NCI-H128 (cell line): ENCODE measurements at regions not wholly inside any gene's neighbourhood (a gene's known extent, or its start where the extent isn't known, plus 50 kb on each side); places are given as distances from the start of the nearest gene placed in this dataset.

Source experiments
- DNase-seq: peaks from one replicate; lab custom pipeline; 2025; ENCODE audit not compliant: unreplicated experiment; lab: John Stamatoyannopoulos, UW

GRCh38 chr11:114758627-114759026, 80.3 kb downstream of the NXPE2 start:
- DNase-seq: no peak

- no peak for DNase-seq
Measured at GRCh38 chr11:114762408-114762807, 84.1 kb downstream of the NXPE2 start.

GRCh38 chr11:114764563-114764962, 86.2 kb downstream of the NXPE2 start:
- no peak for DNase-seq

- no peak for DNase-seq
Measured at GRCh38 chr11:114771172-114771571, 92.8 kb downstream of the NXPE2 start.

GRCh38 chr11:114773541-114774338, 95.4 kb downstream of the NXPE2 start:
- no peak for DNase-seq

GRCh38 chr11:114774599-114775361, 96.5 kb downstream of the NXPE2 start:
- DNase-seq: peak; percentile 88

DNA sequence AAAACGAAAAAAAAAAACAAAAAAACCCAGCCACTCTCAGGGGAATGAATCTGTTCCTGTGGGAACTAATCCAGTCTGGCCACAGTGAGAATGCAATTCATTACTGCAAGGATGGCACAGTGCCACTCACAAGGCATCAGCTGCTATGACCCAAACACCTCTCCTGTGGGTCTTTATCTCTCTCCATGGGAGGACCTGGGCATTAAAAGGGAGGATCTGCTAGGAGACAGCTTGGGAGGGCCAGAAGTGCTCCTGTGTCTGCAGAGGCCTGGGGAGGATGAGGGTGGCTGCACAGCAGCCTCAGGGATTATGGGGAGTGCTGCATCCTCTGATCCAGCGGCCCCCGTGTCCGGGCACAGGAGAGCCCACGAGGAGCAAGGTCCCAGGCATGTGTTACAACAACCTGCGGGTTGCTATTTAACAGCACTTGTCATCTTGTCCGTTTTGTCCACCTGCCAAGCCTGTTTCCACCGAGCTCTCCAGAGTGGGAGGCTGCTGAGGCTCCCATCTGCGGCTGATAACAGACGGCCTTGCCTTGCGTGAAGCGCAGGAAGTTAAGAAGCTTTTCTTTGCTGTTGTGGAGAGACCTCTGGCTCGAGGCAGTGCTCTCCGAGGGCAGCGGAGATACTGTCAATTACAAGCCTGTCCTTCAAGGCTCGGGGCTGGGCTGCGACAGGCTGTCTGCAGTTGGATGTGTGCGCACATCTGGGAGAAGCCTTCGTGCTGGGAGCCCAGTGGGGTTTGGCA, 97.7 kb downstream of the NXPE2 start:
- DNase-seq: no peak

- DNase-seq: no peak
Measured at GRCh38 chr11:114776956-114777355, 98.6 kb downstream of the NXPE2 start.

DNA sequence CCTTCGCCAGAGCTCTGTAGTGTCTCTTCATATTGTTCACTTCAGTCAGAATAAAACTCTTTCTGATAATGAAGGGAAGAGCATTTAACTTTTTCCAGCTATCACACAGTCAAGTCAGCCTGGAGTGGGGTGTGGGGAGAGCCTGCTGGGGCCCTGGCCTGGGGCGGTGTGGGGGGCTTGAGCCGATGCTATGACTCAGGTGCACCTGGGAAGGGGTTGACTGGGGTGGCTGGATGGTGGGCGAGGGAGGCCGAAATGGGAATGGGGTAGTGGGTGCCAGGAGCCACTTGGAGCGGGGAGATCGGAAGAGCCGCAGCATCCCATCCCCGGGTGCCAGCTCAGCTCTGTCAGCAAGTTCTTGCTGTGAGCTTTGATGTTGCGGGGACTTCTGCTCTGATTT, 100.9 kb downstream of the NXPE2 start:
- DNase-seq: no peak

DNA sequence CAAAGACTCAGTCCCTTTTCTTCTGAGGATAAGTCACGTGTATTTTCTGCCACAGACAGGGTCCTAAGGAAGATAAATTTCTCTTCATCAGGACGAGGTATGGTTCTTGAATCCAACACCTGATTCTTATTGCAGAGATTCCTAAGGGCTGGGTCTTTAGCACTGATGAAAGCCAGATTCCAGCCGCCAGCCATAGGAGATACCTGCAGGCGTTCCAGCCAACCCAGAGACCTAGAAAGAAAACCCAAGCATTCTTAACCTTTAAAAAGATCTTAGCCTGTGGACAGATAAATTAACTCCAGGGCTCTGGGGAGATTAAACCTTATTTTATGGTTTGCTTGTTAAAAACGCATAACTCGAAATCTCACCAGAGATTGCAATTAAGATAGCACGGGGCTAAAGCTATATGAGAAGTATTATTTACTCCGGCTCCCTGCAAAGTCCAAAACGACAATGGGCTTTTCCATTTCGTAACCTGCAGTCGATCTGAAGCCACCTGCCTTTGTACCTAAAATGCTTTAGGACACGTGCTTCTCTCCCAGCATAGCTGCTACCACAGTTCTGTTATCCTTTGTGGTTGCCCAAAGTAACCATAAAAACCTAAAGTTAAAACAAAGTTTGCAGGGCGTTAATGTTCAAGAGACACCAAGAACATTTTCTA, 104.5 kb downstream of the NXPE2 start:
- DNase-seq: no peak

GRCh38 chr11:114783805-114784204, 105.5 kb downstream of the NXPE2 start:
- DNase-seq: no peak

GRCh38 chr11:114784216-114784615, 105.9 kb downstream of the NXPE2 start:
- DNase-seq: no peak

- DNase-seq: no peak
Measured at GRCh38 chr11:114784891-114785290, 106.6 kb downstream of the NXPE2 start.

DNA sequence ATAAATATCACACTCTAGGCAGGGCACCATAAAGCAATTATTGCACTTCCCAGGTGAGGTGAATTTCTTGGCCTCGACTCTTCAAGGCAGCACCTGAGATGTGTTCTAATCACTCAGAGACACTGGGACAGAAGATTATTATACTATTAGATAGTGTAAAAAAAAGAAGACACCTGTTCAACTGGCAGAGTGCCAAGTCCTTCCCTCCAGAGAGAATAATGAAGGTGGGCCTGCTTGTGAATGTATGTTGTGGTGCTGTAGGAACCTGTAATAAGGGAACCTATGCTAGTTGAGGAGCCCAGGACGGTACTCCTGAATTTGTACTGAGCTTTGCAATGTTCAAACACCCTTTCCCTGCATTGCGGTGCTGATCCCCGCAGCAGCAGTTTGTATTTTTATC, 107.5 kb downstream of the NXPE2 start:
- DNase-seq: peak; percentile 37

- DNase-seq: no peak
Measured at GRCh38 chr11:114787126-114787525, 108.8 kb downstream of the NXPE2 start.

DNA sequence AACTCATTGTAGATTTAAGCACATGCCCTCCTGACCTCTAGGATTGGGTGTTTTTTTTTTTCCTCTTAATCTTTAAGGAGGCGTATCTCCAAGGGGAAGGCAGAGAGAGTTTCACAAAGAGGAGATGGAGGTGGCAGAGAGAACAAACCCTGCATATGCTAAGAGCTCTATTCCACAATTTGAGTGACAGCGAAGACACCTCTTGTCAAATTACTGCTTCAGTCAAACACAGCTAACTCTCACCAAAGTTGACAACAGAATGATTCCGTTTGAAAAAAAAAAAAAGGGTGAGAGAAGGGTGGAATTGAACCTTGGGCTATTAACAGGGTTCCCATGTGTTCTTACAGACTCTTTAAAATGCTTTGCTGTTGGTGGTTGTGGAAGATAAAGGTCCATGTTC, 112.6 kb downstream of the NXPE2 start:
- no peak for DNase-seq

DNA sequence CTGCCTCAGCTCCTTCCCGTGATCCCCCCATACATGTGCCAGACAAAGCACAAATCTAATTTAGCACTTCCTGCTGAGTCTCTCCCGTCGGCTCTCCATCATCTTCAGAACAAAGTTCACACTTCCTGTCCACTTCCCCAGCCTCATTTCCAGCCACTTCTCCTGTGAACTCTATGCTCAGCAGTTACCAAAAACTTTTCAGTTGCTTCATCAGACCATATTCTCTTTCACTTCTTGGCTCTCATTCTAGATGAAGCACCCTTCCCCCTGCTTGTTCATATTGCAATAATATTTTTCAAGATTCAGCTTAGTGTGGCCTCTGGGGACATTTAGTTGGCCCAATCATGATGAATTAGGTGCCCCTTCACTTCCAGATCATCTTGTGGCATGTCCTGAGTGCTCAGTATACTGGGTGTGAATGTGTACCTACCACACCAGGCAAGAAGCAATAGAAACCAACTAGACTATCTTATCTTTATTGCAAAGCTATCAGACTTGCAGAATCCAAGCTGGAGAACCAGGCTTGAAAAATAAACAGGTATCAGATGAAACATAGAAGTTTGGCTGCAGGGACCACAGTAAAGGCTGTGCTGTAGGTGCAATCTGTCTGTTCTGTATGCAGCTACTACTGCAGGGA, 115.8 kb downstream of the NXPE2 start:
- no peak for DNase-seq

GRCh38 chr11:114796954-114797721, 118.8 kb downstream of the NXPE2 start:
- no peak for DNase-seq

DNA sequence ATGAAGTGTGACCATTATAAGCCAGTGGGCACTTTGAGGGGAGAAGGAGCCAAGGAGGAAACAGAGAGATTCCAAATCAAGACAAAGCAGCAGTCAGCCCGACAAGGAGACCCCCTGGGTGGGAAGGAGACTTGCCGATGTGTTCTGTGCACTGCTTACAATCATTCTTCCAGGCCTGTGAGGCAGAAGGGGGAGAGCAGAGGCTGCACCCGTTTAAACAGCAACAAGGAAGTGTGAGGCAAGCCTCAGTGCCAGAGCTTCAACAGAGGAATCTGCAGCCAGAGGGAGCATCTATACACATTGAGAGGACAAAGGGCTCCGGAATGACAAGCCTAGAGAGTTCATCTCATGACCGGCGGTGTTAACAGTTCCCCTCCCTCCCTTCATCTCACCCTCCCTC, 121.1 kb downstream of the NXPE2 start:
- no peak for DNase-seq

- no peak for DNase-seq
Measured at GRCh38 chr11:114801773-114802172, 123.4 kb downstream of the NXPE2 start.
